Neural crest cell (in vitro differentiated cells): ENCODE measurements at regions not wholly inside any gene's neighbourhood (a gene's known extent, or its start where the extent isn't known, plus 50 kb on each side); places are given as distances from the start of the nearest gene placed in this dataset.

Source experiments
- DNase-seq: peaks from one replicate; pipeline ENCODE4 v3.0.0; 2021; ENCODE audit warnings: low read depth, mixed read lengths, low spot score
- H3K27ac Mint-ChIP-seq: one replicate; pipeline ENCODE4 v1.8.0; 2021; ENCODE audit warnings: mild to moderate bottlenecking, mixed read lengths; ENCODE audit not compliant: unreplicated experiment
- H3K27me3 Mint-ChIP-seq: 2 replicates; pipeline ENCODE4 v1.8.0; 2021; ENCODE audit warnings: low read depth, mild to moderate bottlenecking, mixed read lengths
- H3K36me3 Mint-ChIP-seq: 2 replicates; pipeline ENCODE4 v1.8.0; 2021; ENCODE audit warnings: low read depth, mild to moderate bottlenecking, mixed read lengths
- H3K4me1 Mint-ChIP-seq: 2 replicates; pipeline ENCODE4 v1.8.0; 2021; ENCODE audit warnings: mixed read lengths
- H3K4me3 Mint-ChIP-seq: one replicate; pipeline ENCODE4 v1.8.0; 2021; ENCODE audit warnings: mild to moderate bottlenecking, mixed read lengths
- H3K9me3 Mint-ChIP-seq: 2 replicates; pipeline ENCODE4 v1.8.0; 2021; ENCODE audit warnings: mixed read lengths
- CTCF ChIP-seq: fragments of 200-600 bp; sonication (generic); conservative IDR thresholded peaks from 2 replicates; pipeline ENCODE4 v1.5.0; 2021; ENCODE audit warnings: antibody characterized with exemption, mild to moderate bottlenecking

- Mint-ChIP-seq H3K27ac (no peak overlapping the region), H3K27me3 (no peaks in the 10 kb centered on the region), H3K4me1 (no peaks in the 10 kb centered on the region), H3K4me3 (no peak overlapping the region), H3K36me3 (no peaks in the 10 kb centered on the region), H3K9me3 (no peaks in the 10 kb centered on the region)
- TF ChIP-seq CTCF: no peak
- DNase-seq: no peak
Observed at GRCh38 chr18:34115409-34116081, 109.2 kb downstream of the NOL4 start.

- no peak for DNase-seq
- no peaks in the 10 kb centered on the region for H3K27me3 Mint-ChIP-seq
Observed at GRCh38 chr18:34114996-34115395, 109.7 kb downstream of the NOL4 start.

GRCh38 chr18:34108206-34108605 is 116.5 kb downstream of the NOL4 start:
- Mint-ChIP-seq H3K27me3 (no peaks in the 10 kb centered on the region), H3K4me1 (no peaks in the 10 kb centered on the region), H3K27ac (no peak overlapping the region), H3K9me3 (peaks cover 8% of the 10 kb centered on the region), H3K4me3 (no peak overlapping the region), H3K36me3 (peaks cover 7% of the 10 kb centered on the region)
- DNase-seq: no peak
- no peak for TF ChIP-seq CTCF

More at GRCh38 chr18:34114996-34115395, 109.7 kb downstream of the NOL4 start:
- TF ChIP-seq CTCF: no peak
- no peaks in the 10 kb centered on the region for H3K36me3 Mint-ChIP-seq
- H3K4me1 Mint-ChIP-seq: no peaks in the 10 kb centered on the region
- no peak overlapping the region for H3K27ac Mint-ChIP-seq
- no peak overlapping the region for H3K4me3 Mint-ChIP-seq
- H3K9me3 Mint-ChIP-seq: no peaks in the 10 kb centered on the region

- no peak overlapping the region for H3K27ac Mint-ChIP-seq
- TF ChIP-seq CTCF: no peak
- no peaks in the 10 kb centered on the region for H3K9me3 Mint-ChIP-seq
- no peaks in the 10 kb centered on the region for H3K27me3 Mint-ChIP-seq
- H3K4me3 Mint-ChIP-seq: no peak overlapping the region
- no peaks in the 10 kb centered on the region for H3K36me3 Mint-ChIP-seq
- peaks cover 4% of the 10 kb centered on the region for H3K4me1 Mint-ChIP-seq
- DNase-seq: no peak
Observed at GRCh38 chr18:34098109-34098508, 126.6 kb downstream of the NOL4 start.

- Mint-ChIP-seq H3K27ac (no peak overlapping the region), H3K4me3 (no peak overlapping the region), H3K36me3 (no peaks in the 10 kb centered on the region), H3K27me3 (no peaks in the 10 kb centered on the region), H3K4me1 (peaks cover 4% of the 10 kb centered on the region), H3K9me3 (no peaks in the 10 kb centered on the region)
- TF ChIP-seq CTCF: no peak
- no peak for DNase-seq
Observed at GRCh38 chr18:34097312-34097711, 127.4 kb downstream of the NOL4 start.
